C4-2B (cell line): ENCODE measurements at regions not wholly inside any gene's neighbourhood (a gene's known extent, or its start where the extent isn't known, plus 50 kb on each side); places are given as distances from the start of the nearest gene placed in this dataset.

Experiments
- CTCF ChIP-seq: fragments of 450-650 bp; conservative IDR thresholded peaks from 2 replicates; pipeline ENCODE4 v1.5.1; 2017; ENCODE audit warnings: mild to moderate bottlenecking
- ZFX ChIP-seq: fragments of 450-650 bp; IDR thresholded peaks from 2 replicates; pipeline ENCODE4 v1.6.1; 2017

DNA sequence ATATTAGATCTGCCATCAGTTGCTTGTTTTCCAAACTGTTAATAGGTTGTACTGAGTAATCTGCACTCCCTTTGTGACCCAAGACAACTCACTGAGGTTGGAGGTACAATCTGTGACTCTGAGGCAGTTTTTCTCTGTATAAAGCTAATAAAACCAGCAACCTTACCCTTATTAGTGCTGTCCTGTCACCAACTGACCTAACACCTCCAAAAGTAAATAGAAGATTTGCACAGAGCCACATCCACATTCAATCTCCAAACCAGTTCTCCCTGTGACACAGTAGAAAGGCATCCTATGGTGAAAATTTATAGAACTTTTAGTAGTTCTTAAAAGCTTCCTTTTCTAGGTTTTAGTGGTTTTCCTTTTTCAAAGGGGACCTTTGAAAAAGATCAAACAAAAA, 140.4 kb upstream of the ADGRL2 start:
- TF ChIP-seq CTCF, result no peak
- TF ChIP-seq ZFX, result no peak
